Liver (tissue), 8 donors: ENCODE measurements at regions not wholly inside any gene's neighbourhood (a gene's known extent, or its start where the extent isn't known, plus 50 kb on each side); places are given as distances from the start of the nearest gene placed in this dataset.

Experiments used
- DNase-seq: peaks from one replicate; pipeline ENCODE4 v3.0.0-alpha.2; 2017; ENCODE audit warnings: low spot score
- H3K27ac ChIP-seq, 2 donors: one replicate each; pipeline ENCODE4 v1.7.0; 2013; ENCODE audit warnings: inconsistent platforms in 2 of 2, low read length in 2 of 2, control low read depth in 1 of 2, low read depth in 1 of 2, mild to moderate bottlenecking in 1 of 2
- H3K27me3 ChIP-seq, 4 donors: one replicate each; pipeline versions ENCODE4 v1.6.1 to v1.7.0; 2013; ENCODE audit warnings: low read length in 3 of 4, inconsistent platforms in 1 of 4, mild to moderate bottlenecking in 1 of 4, moderate library complexity in 1 of 4; ENCODE audit not compliant: control insufficient read depth in 4 of 4, insufficient read depth in 4 of 4
- H3K36me3 ChIP-seq, 4 donors: one replicate each; pipeline versions ENCODE4 v1.6.1 to v1.7.0; 2013; ENCODE audit warnings: low read length in 3 of 4, mild to moderate bottlenecking in 3 of 4, low read depth in 1 of 4, moderate library complexity in 1 of 4; ENCODE audit not compliant: control insufficient read depth in 4 of 4, insufficient read depth in 3 of 4
- H3K4me1 ChIP-seq, 4 donors: one replicate each; pipeline versions ENCODE4 v1.6.1 to v1.7.0; 2013; ENCODE audit warnings: low read length in 3 of 4, mild to moderate bottlenecking in 3 of 4, moderate library complexity in 1 of 4; ENCODE audit not compliant: control insufficient read depth in 4 of 4, insufficient read depth in 4 of 4
- H3K4me3 ChIP-seq, 3 donors: one replicate each; pipeline versions ENCODE4 v1.6.1 to v1.7.0; 2013; ENCODE audit warnings: low read length in 3 of 3, control low read depth in 1 of 3, low read depth in 1 of 3, mild to moderate bottlenecking in 1 of 3
- H3K9ac ChIP-seq, 2 donors: one replicate each; pipeline ENCODE4 v1.7.0; 2013; ENCODE audit warnings: low read length in 2 of 2, mild to moderate bottlenecking in 2 of 2, moderate library complexity in 2 of 2, control low read depth in 1 of 2, low read depth in 1 of 2
- H3K9me3 ChIP-seq, 4 donors: one replicate each; pipeline versions ENCODE4 v1.6.1 to v1.7.0; 2013; ENCODE audit warnings: low read length in 3 of 4; ENCODE audit not compliant: control insufficient read depth in 4 of 4
- ATF3 ChIP-seq: IDR thresholded peaks from 2 replicates; pipeline ENCODE4 v1.6.1; 2016; ENCODE audit warnings: antibody characterized with exemption
- CTCF ChIP-seq: fragments of 150-350 bp; IDR thresholded peaks from 2 replicates; pipeline ENCODE4 v1.5.1; 2017; ENCODE audit warnings: improper control_type of control experiment, low read depth, low read length; ENCODE audit not compliant: missing input control
- EGR1 ChIP-seq, 2 donors: IDR thresholded peaks; 2 replicates each; pipeline ENCODE4 v1.6.1; 2016 to 2018; ENCODE audit warnings: antibody characterized with exemption in 2 of 2, low read depth in 2 of 2
- FOXA1 ChIP-seq: IDR thresholded peaks from 2 replicates; pipeline ENCODE4 v1.6.1; 2016; ENCODE audit warnings: antibody characterized with exemption
- FOXA2 ChIP-seq: IDR thresholded peaks from 2 replicates; pipeline ENCODE4 v1.6.1; 2016; ENCODE audit warnings: antibody characterized with exemption
- GABPA ChIP-seq, 2 donors: IDR thresholded peaks in 1 of 2; conservative IDR thresholded peaks in 1 of 2; 2 replicates each; pipeline ENCODE4 v1.6.1; 2016; ENCODE audit warnings: antibody characterized with exemption in 2 of 2, mild to moderate bottlenecking in 1 of 2, moderate library complexity in 1 of 2
- HNF4A ChIP-seq, 2 donors: conservative IDR thresholded peaks; 2 replicates each; pipeline ENCODE4 v1.6.1; 2016; ENCODE audit warnings: antibody characterized with exemption in 2 of 2, mild to moderate bottlenecking in 2 of 2
- HNF4G ChIP-seq: IDR thresholded peaks from 2 replicates; pipeline ENCODE4 v1.6.1; 2016; ENCODE audit warnings: antibody characterized with exemption
- JUND ChIP-seq, 2 donors: IDR thresholded peaks; 2 replicates each; pipeline ENCODE4 v1.6.1; 2016; ENCODE audit warnings: antibody characterized with exemption in 2 of 2
- MAX ChIP-seq: IDR thresholded peaks from 2 replicates; pipeline ENCODE4 v1.6.1; 2016; ENCODE audit warnings: antibody characterized with exemption
- NR2F2 ChIP-seq: IDR thresholded peaks from 2 replicates; pipeline ENCODE4 v1.6.1; 2016; ENCODE audit warnings: antibody characterized with exemption
- RAD21 ChIP-seq, 2 donors: IDR thresholded peaks; 2 replicates each; pipeline ENCODE4 v1.6.1; 2016; ENCODE audit warnings: antibody characterized with exemption in 2 of 2, mild to moderate bottlenecking in 2 of 2
- REST ChIP-seq: IDR thresholded peaks from 2 replicates; pipeline ENCODE4 v1.6.1; 2016; ENCODE audit warnings: antibody characterized with exemption, mild to moderate bottlenecking
- RXRA ChIP-seq, 2 donors: IDR thresholded peaks; 2 replicates each; pipeline ENCODE4 v1.6.1; 2017 to 2018; ENCODE audit warnings: antibody characterized with exemption in 2 of 2, mild to moderate bottlenecking in 1 of 2
- SP1 ChIP-seq: IDR thresholded peaks from 2 replicates; pipeline ENCODE4 v1.6.1; 2018; ENCODE audit warnings: antibody characterized with exemption, mild to moderate bottlenecking
- TAF1 ChIP-seq: conservative IDR thresholded peaks from 2 replicates; pipeline ENCODE4 v1.6.1; 2016; ENCODE audit warnings: antibody characterized with exemption, mild to moderate bottlenecking
- YY1 ChIP-seq: IDR thresholded peaks from 2 replicates; pipeline ENCODE4 v1.6.1; 2016; ENCODE audit warnings: antibody characterized with exemption, mild to moderate bottlenecking
- ZBTB33 ChIP-seq: IDR thresholded peaks from 2 replicates; pipeline ENCODE4 v1.6.1; 2016; ENCODE audit warnings: antibody characterized with exemption
- WGBS: extraction: QIAGEN DNeasy Blood & Tissue Kit; methylation state at CpG from one replicate; pipeline ENCODE4 v1.1.7; 2013; 5-methylcytosine and 5-hydroxymethylcytosine counted together
- donor health status: healthy.
- donor health status: healthy.
- donor health status: healthy.
- donor health status: healthy.
- donor health status: healthy.

- TF ChIP-seq MAX (no peak), JUND (IDR thresholded peaks at IDR 0.05) (no peak), TAF1 (no peak), GABPA (IDR thresholded peaks at IDR 0.05 in 1 of 2, conservative IDR thresholded peaks at IDR 0.05 in 1 of 2) (no peak), ATF3 (no peak), NR2F2 (no peak), RXRA (IDR thresholded peaks at IDR 0.05) (no peak), FOXA2 (no peak), ZBTB33 (no peak), RAD21 (IDR thresholded peaks at IDR 0.05) (no peak), HNF4A (conservative IDR thresholded peaks at IDR 0.05) (no peak), EGR1 (IDR thresholded peaks at IDR 0.05; ENCODE audit: low read depth in 2 of 2) (no peak), HNF4G (no peak), YY1 (no peak), CTCF (no peak), SP1 (no peak), FOXA1 (no peak), REST (no peak)
- Histone ChIP-seq H3K9me3 (no peaks in the 10 kb centered on the region), H3K27me3 (peaks cover 0 to 2% (median 0%) of the 10 kb centered on the region in 4 donors), H3K36me3 (no peaks in the 10 kb centered on the region), H3K9ac (no peak overlapping the region), H3K4me3 (no peak overlapping the region), H3K4me1 (no peaks in the 10 kb centered on the region), H3K27ac (no peak overlapping the region)
- DNase-seq, result no peak
- 61% methylated on average over 6 of the region's 6 CpGs for WGBS
These were observed 136.7 kb upstream of the CST7 start for GRCh38 chr20:24812373-24812772.
